Umbilical cord (tissue), 1 donor: ENCODE measurements at regions not wholly inside any gene's neighbourhood (a gene's known extent, or its start where the extent isn't known, plus 50 kb on each side); places are given as distances from the start of the nearest gene placed in this dataset.

Experiments
- DNase-seq: peaks from one replicate; pipeline ENCODE4 v3.0.0-alpha.2; 2015; ENCODE audit warnings: low spot score

DNA sequence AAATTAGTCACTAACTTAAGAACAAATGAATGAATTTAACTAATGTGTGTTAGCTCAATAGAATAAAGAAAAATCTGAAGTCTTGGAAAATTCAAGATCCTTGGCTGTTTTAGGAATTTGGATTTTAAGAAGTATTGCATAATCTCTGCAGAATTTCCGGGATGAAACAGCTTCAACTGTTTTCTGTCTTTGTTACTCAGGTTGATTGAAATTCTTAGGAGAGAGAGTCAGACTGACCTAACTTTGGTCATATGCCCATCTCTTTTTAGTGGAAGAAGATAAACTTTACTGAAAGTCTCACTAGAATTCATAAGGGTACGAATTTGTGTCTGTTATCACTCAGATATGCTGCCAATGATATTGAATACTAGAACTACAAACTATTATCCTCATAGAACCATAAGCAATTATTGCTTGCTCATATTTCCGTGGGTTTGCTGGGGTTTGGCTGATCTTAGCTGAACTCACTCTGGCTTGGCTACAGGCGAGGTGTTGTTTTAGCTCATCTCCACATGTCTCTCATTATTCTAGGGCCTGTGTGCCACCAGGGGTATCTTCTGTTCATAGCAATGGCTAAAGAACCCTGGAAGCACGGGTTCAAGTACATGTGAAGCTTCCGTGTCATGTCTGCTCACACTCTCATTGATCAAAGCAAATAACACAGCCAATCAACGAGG, 257.4 kb upstream of the NOVA1 start:
- DNase-seq: no peak

DNA sequence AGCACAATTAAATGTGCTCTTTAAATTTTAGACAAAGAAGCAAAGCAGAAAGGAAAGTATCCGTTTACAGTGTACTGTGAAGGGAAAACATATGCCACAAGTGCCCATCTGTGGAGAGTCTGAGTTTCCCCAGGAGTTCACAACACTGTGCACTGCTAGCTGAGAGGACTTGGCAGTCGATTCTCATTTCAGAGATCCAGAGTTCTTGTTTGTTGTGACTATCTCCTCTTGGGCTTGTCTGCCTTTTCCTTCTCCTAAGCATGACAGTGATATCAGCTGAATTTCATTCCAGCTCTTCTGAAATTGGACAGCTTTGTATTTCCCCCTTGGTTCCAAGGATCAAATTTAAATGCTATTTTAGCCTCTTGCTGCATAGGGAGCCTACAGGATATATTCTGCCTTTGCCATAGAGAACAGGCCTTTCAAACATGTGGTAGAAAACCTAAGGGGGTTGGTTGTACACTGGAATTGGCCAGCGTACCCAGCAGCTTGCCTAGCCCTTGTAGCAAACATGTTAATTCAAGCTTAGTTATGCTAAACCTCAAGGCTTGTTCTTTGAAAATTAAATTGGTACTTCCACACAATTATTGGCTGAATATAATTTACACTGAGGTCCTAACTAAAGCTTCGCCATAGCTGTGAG, 259.2 kb upstream of the NOVA1 start:
- no peak for DNase-seq

GRCh38 chr14:26859483-26859882, 261.6 kb upstream of the NOVA1 start:
- no peak for DNase-seq

DNA sequence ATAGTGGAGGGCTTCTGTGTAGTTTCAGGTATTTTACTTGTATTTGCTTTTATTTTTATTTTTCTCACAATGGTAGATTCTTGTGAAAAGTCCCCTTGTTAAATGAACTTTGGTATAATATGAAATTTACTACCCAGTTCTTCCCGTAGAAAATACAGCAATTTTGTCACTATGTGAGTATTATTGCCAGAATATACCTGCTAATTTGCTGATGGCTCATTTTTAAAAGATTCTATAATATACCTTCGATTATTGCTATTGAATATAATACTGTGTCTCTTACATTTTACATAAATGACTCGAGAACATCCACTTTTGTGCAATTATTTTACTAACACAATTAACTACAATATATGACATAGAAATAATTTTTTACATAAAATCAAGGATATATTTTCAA, 262.3 kb upstream of the NOVA1 start:
- DNase-seq: no peak

GRCh38 chr14:26863736-26864135, 265.9 kb upstream of the NOVA1 start:
- DNase-seq: no peak

DNA sequence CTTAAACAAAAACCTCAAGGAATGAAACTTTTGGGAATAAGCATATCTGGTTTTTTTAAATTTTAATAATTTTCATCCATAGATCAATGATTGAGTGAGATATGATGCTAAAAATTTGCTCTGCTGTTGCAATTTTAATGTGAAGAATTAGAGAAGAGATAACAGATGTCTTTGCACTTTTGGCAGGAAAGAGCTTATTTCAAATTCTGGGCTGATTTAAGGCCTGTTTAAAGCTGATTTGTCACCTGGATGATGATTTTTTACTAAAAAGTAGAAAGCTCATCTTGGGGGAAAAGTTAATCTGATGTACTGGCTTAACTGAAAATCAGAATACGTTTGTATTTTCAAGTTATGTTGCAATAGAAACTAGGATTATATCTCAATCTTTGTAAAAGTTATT, 268.9 kb upstream of the NOVA1 start:
- no peak for DNase-seq

GRCh38 chr14:26867171-26867757, 269.4 kb upstream of the NOVA1 start:
- DNase-seq: no peak

DNA sequence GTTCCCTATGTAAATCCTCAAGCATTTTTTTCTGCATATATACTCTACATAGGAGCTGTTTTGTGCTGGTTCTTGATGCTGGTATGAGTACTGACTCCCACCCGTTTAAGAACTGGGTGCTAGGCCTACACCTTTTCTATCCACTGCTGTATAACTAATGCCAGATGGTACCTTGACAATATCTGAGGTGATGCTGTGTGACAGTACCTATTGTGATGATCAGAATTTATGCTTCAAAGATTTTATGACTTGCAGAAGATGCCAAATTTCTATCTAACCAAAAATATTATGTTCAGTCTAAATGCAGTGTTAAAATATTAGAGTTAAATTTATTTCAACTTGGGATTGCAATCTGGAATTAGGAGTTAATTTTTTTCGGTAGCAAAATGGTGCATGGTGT, 272.3 kb upstream of the NOVA1 start:
- DNase-seq: no peak

- DNase-seq: no peak
Observed at GRCh38 chr14:26870722-26871617, 273.1 kb upstream of the NOVA1 start.

- DNase-seq: peak; percentile 2
Observed at GRCh38 chr14:26872515-26873361, 274.9 kb upstream of the NOVA1 start.

GRCh38 chr14:26873362-26873960, 275.6 kb upstream of the NOVA1 start:
- DNase-seq: no peak

DNA sequence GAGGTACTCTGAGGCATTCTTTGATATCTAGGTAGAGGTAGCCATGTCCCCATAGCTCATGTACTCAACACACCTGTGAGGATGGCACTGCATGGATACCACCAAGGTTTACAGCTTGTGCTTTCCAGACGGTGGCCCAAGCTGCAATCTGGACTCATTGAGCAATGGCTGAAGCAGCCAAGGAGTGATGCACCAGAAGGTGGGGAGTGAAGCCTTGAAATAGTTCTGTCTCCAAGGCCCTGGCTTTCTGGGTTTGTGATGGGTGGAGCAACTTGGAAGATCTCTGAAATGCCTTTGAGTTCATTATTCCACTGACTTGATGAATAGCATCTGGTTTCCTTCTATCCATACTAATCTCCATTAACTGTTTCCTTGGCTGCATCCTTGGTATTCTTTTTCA, 290.0 kb upstream of the NOVA1 start:
- DNase-seq: no peak

- DNase-seq: no peak
Observed at GRCh38 chr14:26888592-26888991, 290.8 kb upstream of the NOVA1 start.

DNA sequence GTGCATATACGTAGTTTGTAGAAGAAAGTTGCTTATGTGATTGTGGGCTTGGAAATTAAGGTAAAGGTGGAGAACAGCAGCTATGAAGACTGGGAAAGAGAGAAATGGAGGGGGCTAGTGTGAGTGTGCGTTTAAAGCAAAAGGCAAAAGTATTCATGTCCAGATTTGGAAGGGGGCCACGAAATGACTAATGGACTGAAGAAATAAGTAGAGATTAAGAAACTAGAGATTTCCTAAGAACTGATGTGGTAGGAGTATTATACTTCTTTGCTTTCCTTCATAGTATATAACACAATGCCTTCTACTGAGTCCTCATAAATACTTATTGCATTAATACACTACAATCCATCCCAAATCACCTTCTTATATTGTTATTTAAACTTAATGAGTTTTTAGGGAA, 298.6 kb upstream of the NOVA1 start:
- no peak for DNase-seq

DNA sequence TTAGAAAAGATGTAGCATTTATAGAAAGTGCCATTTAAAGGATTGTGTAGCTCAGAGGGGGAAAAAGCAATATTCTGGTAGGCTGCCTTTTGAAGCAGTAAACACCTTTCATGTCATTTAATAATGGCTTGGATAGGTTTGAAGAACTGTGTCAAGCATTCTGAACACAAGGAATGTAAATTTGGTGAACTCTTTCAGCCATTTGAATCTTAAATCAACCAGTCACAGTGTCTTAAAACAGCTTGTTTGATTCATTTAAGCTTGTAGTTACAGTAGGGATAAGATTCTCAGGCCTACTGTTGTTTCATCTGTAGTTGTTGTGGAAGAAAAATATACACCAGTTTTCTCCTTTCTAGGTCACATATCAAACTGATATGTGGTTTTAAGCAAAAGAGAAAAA, 299.4 kb upstream of the NOVA1 start:
- no peak for DNase-seq

- DNase-seq: peak; percentile 2
Observed at GRCh38 chr14:26905229-26905628, 307.4 kb upstream of the NOVA1 start.

DNA sequence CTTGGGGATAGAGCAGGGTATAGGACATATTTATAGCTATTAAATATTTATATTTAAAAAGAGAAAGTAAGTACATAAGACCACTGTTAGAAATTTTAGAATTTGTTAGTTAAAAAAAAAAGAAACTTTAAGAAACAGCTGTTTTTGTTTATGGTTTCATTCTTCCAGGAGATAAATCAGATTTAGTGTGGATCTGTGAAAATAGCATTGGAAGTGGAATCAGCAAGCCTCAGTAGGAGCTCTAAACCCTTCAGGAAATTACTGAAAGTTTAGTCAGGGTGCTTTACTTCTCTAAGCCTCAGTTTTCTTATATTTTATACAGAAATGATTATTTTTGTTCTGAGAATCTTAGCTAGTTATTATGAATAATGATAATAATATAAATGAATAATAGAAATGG, 316.0 kb upstream of the NOVA1 start:
- DNase-seq: no peak

DNA sequence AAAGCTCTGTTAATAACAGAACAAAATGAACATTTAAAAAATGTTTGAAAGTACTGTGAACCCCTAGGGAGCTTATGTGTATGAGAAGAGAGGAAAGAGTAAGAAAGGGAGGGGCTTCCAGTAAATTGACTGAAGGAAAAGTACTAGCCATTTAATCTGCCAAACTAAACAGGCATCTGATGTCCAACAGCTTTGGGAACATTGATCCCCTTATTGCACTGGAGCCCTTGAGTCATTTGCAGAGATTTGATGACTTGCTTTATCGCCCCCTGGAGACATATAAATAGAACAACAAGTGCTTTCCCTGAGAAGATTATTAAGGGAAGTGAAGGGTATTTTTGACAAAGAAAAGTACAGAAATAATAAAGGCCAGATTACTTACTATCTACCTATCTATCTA, 319.3 kb upstream of the NOVA1 start:
- DNase-seq: no peak

DNA sequence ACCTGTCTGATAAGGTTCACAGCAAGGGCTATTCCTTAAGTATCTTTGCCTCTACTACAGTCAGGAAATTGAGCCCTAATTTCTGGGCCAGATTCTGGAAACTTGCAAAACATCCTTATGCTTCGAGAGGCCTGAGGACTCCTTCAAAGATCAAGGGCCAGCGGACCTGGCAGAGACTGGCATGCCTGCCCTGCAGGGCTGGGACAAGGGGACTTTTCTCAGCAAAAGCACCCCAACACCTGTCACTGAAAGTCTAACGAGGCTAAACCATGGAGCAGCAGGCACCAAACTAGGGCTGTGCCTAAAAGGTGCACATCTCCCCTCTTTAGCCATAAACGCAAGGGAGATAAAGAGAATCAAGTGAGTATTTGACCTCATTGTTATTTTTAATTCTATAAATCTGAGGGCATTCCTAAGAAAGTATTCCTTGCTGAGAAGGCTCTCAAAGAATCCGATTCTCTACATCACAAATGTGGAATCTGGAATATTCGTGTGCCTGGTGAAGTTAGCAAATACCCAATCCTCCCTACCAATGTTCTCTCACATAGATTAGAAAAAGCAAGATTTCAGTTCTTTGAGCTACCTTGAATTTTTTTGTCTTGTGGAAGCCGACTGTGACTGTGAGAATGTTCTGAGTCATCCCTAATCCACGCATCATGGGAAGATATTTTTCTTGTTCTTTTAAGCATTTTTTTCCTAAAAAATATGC, 328.2 kb upstream of the NOVA1 start:
- DNase-seq: no peak

DNA sequence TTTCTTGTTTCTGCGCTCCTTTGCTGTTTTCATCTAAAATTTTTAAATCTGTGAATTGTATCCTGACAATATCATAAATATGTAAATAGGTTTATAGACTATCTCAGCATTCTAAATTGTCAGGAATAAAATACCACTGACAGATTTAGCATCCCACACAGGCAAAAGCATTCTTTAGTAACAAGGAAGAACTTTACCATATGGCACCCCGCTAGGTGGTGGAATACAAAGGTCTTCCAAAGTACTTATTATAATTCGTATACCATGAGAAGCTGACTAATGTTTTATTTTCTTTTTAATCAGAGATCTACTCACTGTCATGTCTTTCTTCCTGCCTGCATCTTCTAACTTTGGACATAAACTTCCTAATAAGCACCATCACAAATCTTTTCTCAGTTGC, 328.8 kb upstream of the NOVA1 start:
- no peak for DNase-seq
